Peyer's patch (tissue), 4 donors: ENCODE measurements at regions not wholly inside any gene's neighbourhood (a gene's known extent, or its start where the extent isn't known, plus 50 kb on each side); places are given as distances from the start of the nearest gene placed in this dataset.

ENCODE experiments used
- CTCF ChIP-seq, 6 experiments: fragments of 450-650 bp in 4 of 6; fragments of 200-600 bp in 2 of 6; sonication (generic) in 1 of 6; IDR thresholded peaks; one replicate each; pipeline ENCODE4 v1.5.1; 2017 to 2019; ENCODE audit warnings: antibody characterized with exemption in 6 of 6, mild to moderate bottlenecking in 3 of 6, moderate library complexity in 1 of 6
- POLR2A ChIP-seq, 2 donors: fragments of 450-650 bp; IDR thresholded peaks; one replicate each; pipeline ENCODE4 v1.5.1; 2017; ENCODE audit warnings: antibody characterized with exemption in 2 of 2, mild to moderate bottlenecking in 2 of 2, moderate library complexity in 2 of 2

GRCh38 chr1:157382351-157382750 is 170.0 kb downstream of the FCRL5 start:
- TF ChIP-seq CTCF (IDR thresholded peaks at IDR 0.05) (no peak), POLR2A (IDR thresholded peaks at IDR 0.05) (no peak)
